Ishikawa (cell line): ENCODE measurements at regions not wholly inside any gene's neighbourhood (a gene's known extent, or its start where the extent isn't known, plus 50 kb on each side); places are given as distances from the start of the nearest gene placed in this dataset.

ENCODE experiments used
- CEBPB ChIP-seq: IDR thresholded peaks from 2 replicates; pipeline ENCODE4 v1.6.1; 2012
- CREB1 ChIP-seq: IDR thresholded peaks from 2 replicates; pipeline ENCODE4 v1.6.1; 2012; ENCODE audit warnings: low read depth
- EGR1 ChIP-seq: IDR thresholded peaks from 2 replicates; pipeline ENCODE4 v1.6.1; 2012
- EP300 ChIP-seq: IDR thresholded peaks from 2 replicates; pipeline ENCODE4 v1.6.1; 2012; ENCODE audit warnings: borderline replicate concordance
- FOXM1 ChIP-seq: IDR thresholded peaks from 2 replicates; pipeline ENCODE4 v1.6.1; 2012; ENCODE audit warnings: low read depth, borderline replicate concordance
- MAX ChIP-seq: IDR thresholded peaks from 2 replicates; pipeline ENCODE4 v1.6.1; 2012
- NFIC ChIP-seq: IDR thresholded peaks from 2 replicates; pipeline ENCODE4 v1.6.1; 2012
- RAD21 ChIP-seq: IDR thresholded peaks from 2 replicates; pipeline ENCODE4 v1.6.1; 2012; ENCODE audit warnings: low read depth
- REST ChIP-seq: IDR thresholded peaks from 2 replicates; pipeline ENCODE4 v1.6.1; 2012; ENCODE audit warnings: low read depth, mild to moderate bottlenecking
- TCF12 ChIP-seq: IDR thresholded peaks from 2 replicates; pipeline ENCODE4 v1.6.1; 2012; ENCODE audit warnings: low read depth
- YY1 ChIP-seq: IDR thresholded peaks from 2 replicates; pipeline ENCODE4 v1.6.1; 2012; ENCODE audit warnings: low read depth
- TF ChIP-seq, protein P1 (sequence below): IDR thresholded peaks from 2 replicates; pipeline ENCODE4 v1.6.1; 2012

DNA sequence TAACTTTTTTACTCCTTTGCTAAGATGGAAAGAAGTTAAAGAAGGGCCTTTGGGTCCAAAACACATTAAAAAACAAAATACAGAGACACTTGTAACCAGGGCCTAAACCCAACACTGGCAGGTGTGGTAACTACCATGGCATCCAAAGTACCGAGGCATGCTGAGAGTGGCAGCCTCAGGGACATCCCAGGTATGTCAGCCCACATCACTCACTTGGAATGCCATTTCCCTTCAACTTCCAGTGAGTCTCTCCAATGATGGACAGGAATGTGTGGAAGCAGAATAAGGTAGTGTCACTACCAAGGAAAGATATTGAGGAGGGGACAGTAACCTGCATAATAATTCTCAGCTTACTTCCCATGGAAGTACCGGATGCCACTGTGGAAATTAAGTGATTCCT lies 79.5 kb upstream of the SCOC start:
- TF ChIP-seq FOXM1: no peak
- no peak for TF ChIP-seq NFIC
- no peak for TF ChIP-seq REST
- TF ChIP-seq CEBPB: no peak
- no peak for TF ChIP-seq YY1
- no peak for TF ChIP-seq EP300
- TF ChIP-seq RAD21: no peak
- no peak for TF ChIP-seq MAX
- TF ChIP-seq TCF12: no peak
- no peak for TF ChIP-seq EGR1
- no peak for TF ChIP-seq CREB1
- TF ChIP-seq, protein P1, sequence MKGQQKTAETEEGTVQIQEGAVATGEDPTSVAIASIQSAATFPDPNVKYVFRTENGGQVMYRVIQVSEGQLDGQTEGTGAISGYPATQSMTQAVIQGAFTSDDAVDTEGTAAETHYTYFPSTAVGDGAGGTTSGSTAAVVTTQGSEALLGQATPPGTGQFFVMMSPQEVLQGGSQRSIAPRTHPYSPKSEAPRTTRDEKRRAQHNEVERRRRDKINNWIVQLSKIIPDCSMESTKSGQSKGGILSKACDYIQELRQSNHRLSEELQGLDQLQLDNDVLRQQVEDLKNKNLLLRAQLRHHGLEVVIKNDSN: no peak
